ENCODE measurements at regions not wholly inside any gene's neighbourhood (a gene's known extent, or its start where the extent isn't known, plus 50 kb on each side); places are given as distances from the start of the nearest gene placed in this dataset.

DNA sequence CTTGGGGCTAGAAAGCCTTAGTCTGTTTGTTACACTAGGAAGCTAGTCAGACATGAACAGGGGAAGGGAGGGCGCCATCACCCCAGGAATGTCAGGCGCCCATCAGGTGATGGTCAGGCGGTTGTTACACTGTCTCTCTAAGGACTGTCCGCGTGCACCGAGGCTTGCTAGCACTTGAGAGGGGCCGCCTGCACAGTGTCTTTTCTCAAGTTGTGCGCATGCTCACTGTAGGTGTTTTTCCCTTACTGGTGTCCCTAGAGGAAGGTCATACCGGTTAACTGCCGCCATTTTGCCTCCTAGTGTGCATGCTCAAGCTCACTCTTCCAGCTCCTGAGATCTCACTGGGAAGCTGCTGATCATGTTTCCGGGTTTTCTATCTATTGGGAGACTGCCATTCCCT, 855.0 kb upstream of the TMEM132C start:
- no peak for DNase-seq (ENCODE audit: insufficient read length, low spot score, missing footprints)
- H3K79me2 ChIP-seq (ENCODE audit: insufficient read depth, low read length), result no peaks in the 10 kb centered on the region
- H3K27ac ChIP-seq (ENCODE audit: low read depth, low read length), result no peak overlapping the region
- H3K4me1 ChIP-seq (ENCODE audit: insufficient read depth, low read length), result no peaks in the 10 kb centered on the region
- no peak overlapping the region for H3K4me2 ChIP-seq (ENCODE audit: insufficient read depth, low read length)
- no peaks in the 10 kb centered on the region for H3K36me3 ChIP-seq (ENCODE audit: insufficient read depth, low read length)
- H3K9me3 ChIP-seq (ENCODE audit: low read depth, low read length), result no peaks in the 10 kb centered on the region
- TF ChIP-seq CTCF (IDR thresholded peaks at IDR 0.05; ENCODE audit: extremely low read depth, low read depth, low read length), result no peak
- H3K4me3 ChIP-seq (ENCODE audit: insufficient read depth, low read length), result no peak overlapping the region
- H3K27me3 ChIP-seq (ENCODE audit: insufficient read depth, low read length), result no peaks in the 10 kb centered on the region
- H2AFZ ChIP-seq (ENCODE audit: low read length), result no peak overlapping the region
- H4K20me1 ChIP-seq (ENCODE audit: insufficient read depth, low read length), result no peaks in the 10 kb centered on the region

GRCh38 chr12:127412866-127413265, 854.1 kb upstream of the TMEM132C start:
- H3K79me2 ChIP-seq (ENCODE audit: insufficient read depth, low read length), result no peaks in the 10 kb centered on the region
- no peak for TF ChIP-seq CTCF (IDR thresholded peaks at IDR 0.05; ENCODE audit: extremely low read depth, low read depth, low read length)
- no peaks in the 10 kb centered on the region for H3K9me3 ChIP-seq (ENCODE audit: low read depth, low read length)
- H4K20me1 ChIP-seq (ENCODE audit: insufficient read depth, low read length), result no peaks in the 10 kb centered on the region
- no peaks in the 10 kb centered on the region for H3K36me3 ChIP-seq (ENCODE audit: insufficient read depth, low read length)
- no peak overlapping the region for H3K4me3 ChIP-seq (ENCODE audit: insufficient read depth, low read length)
- H3K4me2 ChIP-seq (ENCODE audit: insufficient read depth, low read length), result no peak overlapping the region
- no peaks in the 10 kb centered on the region for H3K27me3 ChIP-seq (ENCODE audit: insufficient read depth, low read length)
- H3K4me1 ChIP-seq (ENCODE audit: insufficient read depth, low read length), result no peaks in the 10 kb centered on the region
- no peak for DNase-seq (ENCODE audit: insufficient read length, low spot score, missing footprints)
- H2AFZ ChIP-seq (ENCODE audit: low read length), result no peak overlapping the region
- no peak overlapping the region for H3K27ac ChIP-seq (ENCODE audit: low read depth, low read length)

DNA sequence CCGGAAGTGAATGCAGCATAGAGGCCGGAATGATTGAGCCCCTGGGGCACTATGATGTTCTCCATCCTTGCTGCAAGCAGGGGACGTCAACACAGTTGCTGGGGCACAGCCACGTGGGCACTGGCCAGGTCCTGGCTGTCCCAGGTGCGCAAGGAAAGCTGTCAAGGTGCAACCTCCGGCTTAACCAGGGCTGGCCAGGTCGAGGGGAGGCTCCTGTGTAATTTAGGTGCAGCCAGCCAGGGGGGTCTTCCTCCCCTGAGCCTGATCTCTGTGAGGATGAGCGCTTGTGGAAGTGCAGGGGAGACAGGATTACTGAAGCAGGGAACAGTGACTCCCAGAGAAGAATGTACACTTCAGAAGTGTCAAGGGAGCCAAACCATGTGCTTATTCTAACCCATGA, 852.8 kb upstream of the TMEM132C start:
- H3K4me1 ChIP-seq (ENCODE audit: insufficient read depth, low read length), result no peaks in the 10 kb centered on the region
- H3K79me2 ChIP-seq (ENCODE audit: insufficient read depth, low read length), result no peaks in the 10 kb centered on the region
- no peak overlapping the region for H3K4me2 ChIP-seq (ENCODE audit: insufficient read depth, low read length)
- no peak for DNase-seq (ENCODE audit: insufficient read length, low spot score, missing footprints)
- TF ChIP-seq CTCF (IDR thresholded peaks at IDR 0.05; ENCODE audit: extremely low read depth, low read depth, low read length), result no peak
- no peak overlapping the region for H3K27ac ChIP-seq (ENCODE audit: low read depth, low read length)
- H4K20me1 ChIP-seq (ENCODE audit: insufficient read depth, low read length), result no peaks in the 10 kb centered on the region
- H2AFZ ChIP-seq (ENCODE audit: low read length), result no peak overlapping the region
- no peak overlapping the region for H3K4me3 ChIP-seq (ENCODE audit: insufficient read depth, low read length)
- no peaks in the 10 kb centered on the region for H3K36me3 ChIP-seq (ENCODE audit: insufficient read depth, low read length)
- H3K27me3 ChIP-seq (ENCODE audit: insufficient read depth, low read length), result no peaks in the 10 kb centered on the region
- H3K9me3 ChIP-seq (ENCODE audit: low read depth, low read length), result no peaks in the 10 kb centered on the region

- Histone ChIP-seq H3K9me3 (ENCODE audit: low read depth, low read length) (no peaks in the 10 kb centered on the region), H3K79me2 (ENCODE audit: insufficient read depth, low read length) (no peaks in the 10 kb centered on the region)
Observed at GRCh38 chr12:127414636-127415035, 852.3 kb upstream of the TMEM132C start.

More at GRCh38 chr12:127414636-127415035, 852.3 kb upstream of the TMEM132C start:
- DNase-seq (ENCODE audit: insufficient read length, low spot score, missing footprints), result peak; percentile 34
- Histone ChIP-seq H3K27me3 (ENCODE audit: insufficient read depth, low read length) (no peaks in the 10 kb centered on the region), H3K36me3 (ENCODE audit: insufficient read depth, low read length) (no peaks in the 10 kb centered on the region), H2AFZ (ENCODE audit: low read length) (no peak overlapping the region), H3K4me3 (ENCODE audit: insufficient read depth, low read length) (no peak overlapping the region), H3K27ac (ENCODE audit: low read depth, low read length) (no peak overlapping the region), H3K4me2 (ENCODE audit: insufficient read depth, low read length) (no peak overlapping the region), H3K4me1 (ENCODE audit: insufficient read depth, low read length) (no peaks in the 10 kb centered on the region), H4K20me1 (ENCODE audit: insufficient read depth, low read length) (no peaks in the 10 kb centered on the region)
- no peak for TF ChIP-seq CTCF (IDR thresholded peaks at IDR 0.05; ENCODE audit: extremely low read depth, low read depth, low read length)
